HPDE6-E6E7 (cell line): ENCODE measurements at regions not wholly inside any gene's neighbourhood (a gene's known extent, or its start where the extent isn't known, plus 50 kb on each side); places are given as distances from the start of the nearest gene placed in this dataset.

Source experiments
- DNase-seq: peaks from one replicate; pipeline ENCODE4 v3.0.0; 2011; ENCODE audit warnings: missing footprints; ENCODE audit errors: extremely low spot score

GRCh38 chr2:155810411-155810810 is 522.1 kb downstream of the NR4A2 start:
- no peak for DNase-seq

DNA sequence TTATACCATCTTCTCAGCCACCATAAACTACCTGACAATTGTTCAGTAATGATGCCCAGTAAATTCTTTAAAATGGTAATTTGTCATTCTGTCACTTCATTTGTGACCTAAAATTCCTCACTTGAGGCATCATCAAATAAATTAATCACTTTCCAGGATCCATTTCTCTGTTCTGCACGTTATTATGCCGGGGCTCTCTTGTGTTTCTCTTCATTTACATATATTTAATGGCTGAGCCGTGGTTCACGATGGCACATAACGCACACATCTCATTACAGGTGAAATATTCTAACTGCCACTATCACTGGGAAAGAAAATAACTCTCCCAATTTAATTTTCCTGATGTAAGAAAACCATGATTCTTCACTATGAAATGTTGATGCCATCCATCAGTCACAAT is 529.6 kb downstream of the NR4A2 start:
- no peak for DNase-seq

DNA sequence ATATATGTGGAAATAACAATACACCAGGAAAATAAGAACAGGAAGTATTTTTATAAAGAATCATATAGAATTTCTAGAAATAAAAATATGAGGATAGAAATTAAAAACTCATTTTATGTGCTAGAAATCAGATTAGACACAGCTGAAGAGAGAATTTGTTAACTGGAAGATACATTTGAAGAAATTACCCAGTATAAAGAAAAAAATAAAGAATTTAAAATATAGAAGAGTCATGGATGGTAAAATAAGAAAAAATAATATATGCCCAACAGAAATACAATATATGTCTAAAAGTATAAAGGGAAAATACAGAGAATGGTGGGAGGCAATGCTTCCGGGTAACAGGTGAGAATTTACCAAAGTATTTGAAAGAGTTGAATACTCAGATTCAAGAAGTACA is 539.9 kb downstream of the NR4A2 start:
- no peak for DNase-seq

DNA sequence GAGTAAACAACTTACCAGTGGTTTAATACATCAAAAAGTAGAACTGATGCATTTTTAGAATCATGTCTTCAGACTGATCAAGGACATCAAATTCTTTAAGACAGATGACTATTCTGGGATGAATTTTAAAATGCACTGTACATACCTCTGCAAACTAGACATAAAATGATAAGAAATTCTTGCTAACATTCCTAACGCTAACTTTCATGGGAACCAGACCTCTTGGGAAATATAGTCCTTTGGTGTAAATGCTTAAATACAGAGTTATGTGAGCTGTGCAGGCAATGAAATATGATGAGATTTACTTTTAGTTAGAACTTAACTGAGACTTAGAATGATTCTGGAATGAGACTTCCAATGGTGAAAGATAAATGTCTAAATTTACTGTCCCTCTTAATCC is 562.0 kb downstream of the NR4A2 start:
- DNase-seq = no peak

GRCh38 chr2:155766342-155767115 is 566.0 kb downstream of the NR4A2 start:
- no peak for DNase-seq

- DNase-seq = no peak
These were observed 577.0 kb downstream of the NR4A2 start for GRCh38 chr2:155755481-155755880.

- DNase-seq = no peak
These were observed 584.4 kb downstream of the NR4A2 start for GRCh38 chr2:155748131-155748530.

DNA sequence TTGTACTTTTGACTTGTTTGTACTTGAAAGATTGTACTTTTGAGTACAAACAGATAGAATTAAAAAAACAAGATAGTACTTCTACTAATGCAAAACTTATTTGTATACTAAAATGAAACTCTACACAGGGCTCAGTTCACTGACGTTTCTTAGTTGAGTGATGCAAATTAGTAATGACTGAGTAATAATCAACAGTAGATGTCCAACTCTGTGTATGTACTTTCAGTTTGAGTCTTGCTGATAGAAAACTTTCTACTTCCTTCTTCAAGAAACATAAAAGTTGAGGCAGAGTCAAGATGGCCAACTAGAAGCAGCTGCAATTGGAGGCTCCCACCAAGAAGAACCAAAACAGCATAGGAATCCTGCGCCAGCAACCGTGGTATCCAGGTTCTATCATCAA is 585.0 kb downstream of the NR4A2 start:
- no peak for DNase-seq

DNA sequence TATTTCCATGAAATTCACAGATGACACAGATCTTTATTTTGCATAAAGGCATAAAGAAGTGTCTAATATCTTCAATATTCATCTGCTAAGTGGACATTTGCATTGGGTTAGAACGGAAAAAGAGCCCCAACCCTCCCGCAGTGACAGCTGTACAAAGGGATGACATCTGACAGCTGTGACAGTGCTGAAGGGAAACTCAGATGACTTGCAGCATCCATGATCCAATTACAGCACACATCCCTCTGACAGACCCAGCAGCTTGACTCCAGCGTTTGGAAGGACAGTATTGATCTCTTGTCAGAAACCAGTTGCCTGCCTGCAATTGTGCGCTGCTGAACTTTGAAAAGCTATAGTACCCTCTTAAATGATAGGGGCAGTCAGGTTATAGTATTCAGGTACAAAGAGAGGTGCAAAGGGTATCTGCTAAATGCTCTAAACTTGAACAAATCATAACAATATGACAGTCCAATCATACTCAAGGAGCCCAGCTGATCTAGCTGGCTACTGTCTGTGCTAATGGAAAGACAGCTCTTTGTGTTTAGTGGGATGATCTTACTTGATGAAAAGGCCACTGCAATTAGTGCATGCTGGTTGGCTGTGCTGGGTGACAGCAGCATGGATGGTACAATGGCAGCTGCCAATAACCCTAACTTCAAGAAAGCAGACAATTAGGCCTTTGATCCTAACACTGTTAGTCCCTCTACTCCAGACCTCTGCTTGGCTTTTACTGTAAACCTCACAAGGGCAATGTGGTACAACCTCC is 599.2 kb downstream of the NR4A2 start:
- DNase-seq = no peak

DNA sequence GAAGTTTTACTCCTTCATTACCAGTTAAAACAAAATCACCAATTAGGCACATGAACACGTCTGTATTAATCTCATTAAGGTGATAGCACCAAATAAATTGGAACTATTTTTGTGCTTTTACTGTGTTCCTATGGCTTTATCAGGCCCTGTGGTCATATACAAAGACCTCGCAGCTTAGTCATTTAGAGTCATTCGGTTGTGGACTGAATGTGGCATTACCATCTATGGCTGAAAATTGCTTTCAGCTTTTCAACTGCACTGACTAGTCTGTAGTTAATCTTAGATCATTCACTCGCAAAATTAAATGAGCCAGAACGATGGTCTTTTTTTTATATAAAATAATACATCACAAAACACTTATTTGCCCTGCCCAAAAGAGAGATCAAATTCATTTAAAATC is 601.7 kb downstream of the NR4A2 start:
- DNase-seq = no peak

- DNase-seq = no peak
These were observed 605.2 kb downstream of the NR4A2 start for GRCh38 chr2:155727187-155727895.

GRCh38 chr2:155722290-155722689 is 610.2 kb downstream of the NR4A2 start:
- DNase-seq = no peak

- no peak for DNase-seq
These were observed 616.8 kb downstream of the NR4A2 start for GRCh38 chr2:155715705-155716104.

DNA sequence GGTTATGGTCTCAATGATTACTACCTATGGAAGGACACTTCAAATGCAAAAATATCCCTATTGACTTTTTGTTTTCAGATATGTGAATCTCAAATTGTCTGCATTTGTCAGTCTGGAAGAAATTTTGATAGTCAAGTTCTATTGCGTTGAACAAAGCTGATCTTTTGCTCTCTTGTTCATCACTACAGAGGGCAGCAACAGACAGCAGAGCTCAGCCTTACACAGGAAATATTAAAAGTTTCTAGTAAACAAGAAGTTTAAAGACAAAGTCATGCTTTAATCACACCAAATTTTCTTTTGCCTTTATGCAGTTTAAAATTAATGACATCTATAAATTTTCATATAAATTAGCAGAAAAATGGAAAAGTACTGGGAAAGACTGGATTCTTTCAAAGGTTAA is 617.5 kb downstream of the NR4A2 start:
- DNase-seq = no peak

DNA sequence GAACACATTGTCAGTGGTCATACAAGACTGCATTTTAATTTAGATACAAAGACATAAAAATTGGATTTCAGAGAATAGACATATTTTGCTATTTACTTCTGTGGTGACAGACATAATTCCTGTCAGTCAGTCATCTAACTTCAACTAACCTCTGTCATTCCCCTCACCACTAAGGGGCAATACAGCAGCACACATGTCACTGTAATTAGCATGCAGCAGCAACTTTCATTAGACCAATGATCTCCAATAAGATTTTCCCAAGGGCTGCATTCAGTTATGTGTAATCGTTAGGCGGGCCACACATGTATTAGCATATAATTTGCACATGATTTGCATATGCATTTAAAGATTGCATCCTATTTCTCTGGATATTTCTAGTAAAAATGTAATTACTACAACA is 624.5 kb downstream of the NR4A2 start:
- DNase-seq = no peak

GRCh38 chr2:155703917-155704316 is 628.6 kb downstream of the NR4A2 start:
- no peak for DNase-seq

- no peak for DNase-seq
These were observed 629.5 kb downstream of the NR4A2 start for GRCh38 chr2:155703048-155703447.

DNA sequence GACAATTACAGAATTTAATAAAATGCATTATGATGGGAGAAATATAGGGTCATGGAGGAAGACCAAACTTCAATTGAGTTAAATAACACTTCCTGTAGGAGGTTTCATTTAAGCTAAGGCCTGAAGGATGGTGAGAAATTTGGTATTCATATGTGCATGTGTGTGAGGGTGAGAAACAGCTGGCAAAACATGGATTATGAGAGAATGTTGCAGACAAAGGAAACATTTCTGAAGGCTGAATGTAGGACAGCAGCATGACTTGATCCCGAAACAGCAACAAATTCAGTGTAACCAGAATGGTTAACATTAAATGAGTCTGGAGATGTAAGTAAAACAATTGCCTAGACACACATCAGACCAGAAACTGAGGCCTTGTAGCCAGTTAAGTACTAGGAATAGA is 630.8 kb downstream of the NR4A2 start:
- DNase-seq = no peak

DNA sequence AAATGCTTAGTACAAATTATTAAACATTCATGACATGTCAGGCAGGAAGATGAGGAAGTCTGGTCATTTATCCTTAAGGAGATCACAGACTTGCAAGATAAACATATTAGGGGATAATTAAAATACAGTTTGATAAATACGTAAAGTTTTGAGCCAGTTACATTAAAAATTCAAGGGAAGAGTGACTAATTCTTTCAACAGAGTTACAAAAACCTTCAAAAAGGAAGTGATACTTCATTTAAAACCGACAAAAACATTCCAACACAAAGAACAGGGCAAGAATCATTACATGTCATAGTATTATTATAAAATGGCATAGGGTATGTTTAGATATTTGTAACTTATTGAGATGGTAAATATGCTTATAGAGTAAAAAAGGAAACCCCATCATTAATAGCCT is 636.0 kb downstream of the NR4A2 start:
- no peak for DNase-seq

- no peak for DNase-seq
These were observed 637.0 kb downstream of the NR4A2 start for GRCh38 chr2:155695505-155695904.

DNA sequence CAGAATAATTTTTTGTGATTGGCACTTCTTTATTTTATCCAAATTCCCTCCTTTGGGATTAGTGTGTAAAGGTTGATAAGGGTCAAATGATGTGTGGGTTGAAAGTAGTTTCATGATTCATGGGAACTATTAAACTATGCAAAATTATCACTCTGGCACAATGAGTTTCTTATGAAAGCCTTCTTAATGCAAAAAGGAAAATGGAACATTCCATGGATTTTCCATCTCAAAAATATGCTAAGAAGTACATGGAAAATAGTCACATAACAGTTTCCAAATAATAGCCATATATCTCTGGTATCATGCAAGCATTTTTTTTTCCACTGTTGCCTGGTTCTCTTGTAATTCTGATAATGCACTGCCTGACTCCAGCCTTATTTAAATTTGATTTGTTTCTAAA is 639.7 kb downstream of the NR4A2 start:
- DNase-seq = no peak

DNA sequence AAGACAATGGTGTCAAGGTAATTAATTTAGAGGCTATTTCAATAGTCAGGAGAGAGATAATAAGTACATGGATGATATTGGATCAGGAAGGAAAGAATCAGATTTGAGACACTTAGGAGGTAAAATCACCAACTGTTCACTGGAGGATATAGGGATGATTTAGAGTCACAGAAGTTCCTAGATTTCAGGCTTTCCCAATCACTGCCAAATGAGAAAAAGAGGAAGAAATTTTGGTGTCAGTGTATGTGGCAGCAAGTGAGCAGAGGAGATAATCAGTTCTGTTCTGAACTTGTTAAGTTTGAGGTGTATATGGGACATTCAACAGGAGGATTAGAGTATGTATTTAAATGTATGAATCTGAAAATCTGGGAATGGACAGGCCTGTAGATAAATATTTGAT is 640.4 kb downstream of the NR4A2 start:
- DNase-seq = no peak

- DNase-seq = no peak
These were observed 641.7 kb downstream of the NR4A2 start for GRCh38 chr2:155690785-155691184.
